ENCODE measurements at regions not wholly inside any gene's neighbourhood (a gene's known extent, or its start where the extent isn't known, plus 50 kb on each side); places are given as distances from the start of the nearest gene placed in this dataset.

GRCh38 chr4:101471201-101471600 is 123.9 kb upstream of the PPP3CA start:
- TF ChIP-seq POLR2A (IDR thresholded peaks at IDR 0.05; ENCODE audit: low read depth, low read length) (no peak), TAF1 (IDR thresholded peaks at IDR 0.05; ENCODE audit: borderline replicate concordance, low read depth, low read length) (no peak), POLR2AphosphoS5 (IDR thresholded peaks at IDR 0.05; ENCODE audit: low read depth, low read length) (no peak)

All from GM12892 (cell line).